ENCODE measurements at regions not wholly inside any gene's neighbourhood (a gene's known extent, or its start where the extent isn't known, plus 50 kb on each side); places are given as distances from the start of the nearest gene placed in this dataset.

- no peak for DNase-seq (ENCODE audit: low read depth)
- H3K4me3 ChIP-seq (ENCODE audit: low read depth, low read length): no peak overlapping the region
- TF ChIP-seq, protein P1, sequence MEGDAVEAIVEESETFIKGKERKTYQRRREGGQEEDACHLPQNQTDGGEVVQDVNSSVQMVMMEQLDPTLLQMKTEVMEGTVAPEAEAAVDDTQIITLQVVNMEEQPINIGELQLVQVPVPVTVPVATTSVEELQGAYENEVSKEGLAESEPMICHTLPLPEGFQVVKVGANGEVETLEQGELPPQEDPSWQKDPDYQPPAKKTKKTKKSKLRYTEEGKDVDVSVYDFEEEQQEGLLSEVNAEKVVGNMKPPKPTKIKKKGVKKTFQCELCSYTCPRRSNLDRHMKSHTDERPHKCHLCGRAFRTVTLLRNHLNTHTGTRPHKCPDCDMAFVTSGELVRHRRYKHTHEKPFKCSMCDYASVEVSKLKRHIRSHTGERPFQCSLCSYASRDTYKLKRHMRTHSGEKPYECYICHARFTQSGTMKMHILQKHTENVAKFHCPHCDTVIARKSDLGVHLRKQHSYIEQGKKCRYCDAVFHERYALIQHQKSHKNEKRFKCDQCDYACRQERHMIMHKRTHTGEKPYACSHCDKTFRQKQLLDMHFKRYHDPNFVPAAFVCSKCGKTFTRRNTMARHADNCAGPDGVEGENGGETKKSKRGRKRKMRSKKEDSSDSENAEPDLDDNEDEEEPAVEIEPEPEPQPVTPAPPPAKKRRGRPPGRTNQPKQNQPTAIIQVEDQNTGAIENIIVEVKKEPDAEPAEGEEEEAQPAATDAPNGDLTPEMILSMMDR (IDR thresholded peaks at IDR 0.05; ENCODE audit: low read depth, low read length, missing control alignments): no peak
Observed at GRCh38 chr14:89564989-89565388, 148.0 kb upstream of the FOXN3 start.

DNA sequence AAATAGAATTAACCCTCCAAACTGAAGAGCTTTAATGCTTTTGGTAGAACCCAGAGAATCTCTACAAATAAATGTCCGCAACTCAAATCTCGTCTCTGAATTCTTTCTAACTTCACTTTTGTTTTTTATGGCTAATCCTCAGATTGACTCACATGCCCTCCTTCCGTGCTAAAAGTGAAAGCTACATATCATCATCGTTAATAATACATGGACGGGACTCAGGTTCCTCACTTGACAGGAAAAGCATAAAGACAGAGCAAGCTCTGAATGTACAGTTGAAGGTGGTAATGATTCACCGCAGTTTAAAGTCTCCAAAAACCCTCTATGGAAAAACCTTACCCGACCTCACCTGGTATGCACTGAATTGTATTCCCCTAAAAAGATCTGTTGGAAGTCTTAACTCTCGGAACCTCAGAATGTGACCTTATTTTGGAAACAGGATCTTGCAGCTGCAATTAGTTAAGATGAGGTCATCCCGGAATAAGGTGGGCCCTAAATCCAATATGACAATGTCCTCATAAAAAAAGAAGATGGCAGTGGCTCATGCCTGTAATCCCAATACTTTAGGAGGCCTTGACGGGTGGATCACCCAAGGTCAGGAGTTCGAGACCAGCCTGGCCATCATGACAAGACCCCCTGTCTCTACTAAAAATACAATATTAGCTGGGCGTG, 147.4 kb upstream of the FOXN3 start:
- TF ChIP-seq, protein P1 (IDR thresholded peaks at IDR 0.05; ENCODE audit: low read depth, low read length, missing control alignments): no peak
- no peak for DNase-seq (ENCODE audit: low read depth)
- no peak overlapping the region for H3K4me3 ChIP-seq (ENCODE audit: low read depth, low read length)

- TF ChIP-seq, protein P1 (IDR thresholded peaks at IDR 0.05; ENCODE audit: low read depth, low read length, missing control alignments): no peak
- DNase-seq (ENCODE audit: low read depth): no peak
- H3K4me3 ChIP-seq (ENCODE audit: low read depth, low read length): no peak overlapping the region
Observed at GRCh38 chr14:89563471-89563870, 146.4 kb upstream of the FOXN3 start.

DNA sequence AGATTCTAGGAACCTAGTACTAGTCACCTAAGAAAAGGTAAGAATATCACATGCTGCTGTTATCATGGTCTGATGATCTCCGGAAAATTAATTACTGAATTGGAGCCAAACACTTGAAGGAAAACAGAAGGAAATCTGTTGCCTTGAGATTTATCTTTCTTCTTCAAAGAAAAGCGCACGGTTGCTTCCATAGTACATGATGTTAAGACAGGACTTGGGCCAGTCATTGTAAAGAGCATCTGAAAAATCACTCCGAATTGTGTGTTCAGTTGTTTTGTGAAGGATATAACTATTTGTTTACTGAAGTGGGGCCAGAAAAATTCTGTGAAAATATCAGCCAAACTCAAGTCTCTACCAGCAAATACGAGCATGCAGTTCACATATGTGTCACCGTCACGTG, 134.9 kb upstream of the FOXN3 start:
- DNase-seq (ENCODE audit: low read depth): no peak
- TF ChIP-seq, protein P1 (IDR thresholded peaks at IDR 0.05; ENCODE audit: low read depth, low read length, missing control alignments): no peak

GRCh38 chr14:89551432-89551831, 134.4 kb upstream of the FOXN3 start:
- H3K4me3 ChIP-seq (ENCODE audit: low read depth, low read length): no peak overlapping the region
- no peak for DNase-seq (ENCODE audit: low read depth)
- TF ChIP-seq, protein P1 (IDR thresholded peaks at IDR 0.05; ENCODE audit: low read depth, low read length, missing control alignments): no peak

More for the DNA sequence above, 134.9 kb upstream of the FOXN3 start:
- H3K4me3 ChIP-seq (ENCODE audit: low read depth, low read length): no peak overlapping the region

DNA sequence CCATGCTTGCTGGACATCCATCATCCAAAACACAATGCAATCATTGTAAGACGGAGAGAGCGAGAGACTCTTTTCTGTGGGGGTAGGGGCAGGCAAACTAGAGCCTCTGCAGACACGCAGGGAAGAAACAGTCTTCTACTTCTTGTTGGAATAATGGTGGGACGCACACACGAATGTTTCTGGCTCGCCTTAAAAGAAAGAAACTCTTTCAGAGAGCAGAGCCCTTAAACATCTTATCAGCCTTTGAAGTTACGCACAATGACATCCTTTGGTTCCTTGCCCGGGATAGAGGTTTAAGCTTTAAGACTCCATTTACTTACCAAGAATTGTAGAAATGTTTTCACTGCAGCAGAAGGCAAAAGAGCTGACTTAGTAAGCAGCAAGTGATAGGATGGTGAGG, 133.8 kb upstream of the FOXN3 start:
- H3K4me3 ChIP-seq (ENCODE audit: low read depth, low read length): no peak overlapping the region
- DNase-seq (ENCODE audit: low read depth): no peak
- TF ChIP-seq, protein P1 (IDR thresholded peaks at IDR 0.05; ENCODE audit: low read depth, low read length, missing control alignments): no peak

All from GM12864 (cell line).